T47D (cell line): ENCODE measurements at regions not wholly inside any gene's neighbourhood (a gene's known extent, or its start where the extent isn't known, plus 50 kb on each side); places are given as distances from the start of the nearest gene placed in this dataset.

Experiments used
- DNase-seq, 2 experiments: peaks; one replicate each; pipeline versions ENCODE4 v3.0.0 to v3.0.0-alpha.2; 2011 to 2012; ENCODE audit warnings: low read depth in 1 of 2, low spot score in 1 of 2
- JUND ChIP-seq: IDR thresholded peaks from 2 replicates; pipeline ENCODE4 v1.6.1; 2012; ENCODE audit warnings: low read depth
- in situ Hi-C: cut with HindIII; loops from 2 replicates; pipeline ENCODE4 v1.10.0; 2016; ENCODE audit warnings: low sequenced_read_pairs, low pct_unique_long_range_greater_than_20kb

DNA sequence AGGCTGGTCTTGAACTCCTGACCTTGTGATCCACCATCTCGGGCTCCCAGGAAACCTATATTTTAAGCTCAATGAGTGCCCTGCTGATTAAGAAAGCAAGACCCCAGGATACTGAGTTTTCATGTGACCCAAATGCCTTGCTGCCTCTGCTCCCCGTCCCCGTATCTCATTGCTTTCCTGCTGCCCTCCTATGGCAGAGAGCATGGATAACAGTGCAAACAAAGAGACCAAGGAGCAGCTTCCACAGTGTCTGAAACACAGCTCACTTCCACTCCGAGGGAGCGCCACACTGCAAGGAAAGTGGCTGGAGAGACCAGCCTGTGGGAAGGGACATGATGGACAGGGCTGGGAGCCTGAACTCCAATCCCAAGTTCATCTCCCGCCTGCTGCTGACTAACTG, 246.8 kb downstream of the TMEM182 start:
- TF ChIP-seq JUND = no peak
- DNase-seq = peak in 1 of 2 experiments; percentile 2
- in situ Hi-C loops = no loop called here

DNA sequence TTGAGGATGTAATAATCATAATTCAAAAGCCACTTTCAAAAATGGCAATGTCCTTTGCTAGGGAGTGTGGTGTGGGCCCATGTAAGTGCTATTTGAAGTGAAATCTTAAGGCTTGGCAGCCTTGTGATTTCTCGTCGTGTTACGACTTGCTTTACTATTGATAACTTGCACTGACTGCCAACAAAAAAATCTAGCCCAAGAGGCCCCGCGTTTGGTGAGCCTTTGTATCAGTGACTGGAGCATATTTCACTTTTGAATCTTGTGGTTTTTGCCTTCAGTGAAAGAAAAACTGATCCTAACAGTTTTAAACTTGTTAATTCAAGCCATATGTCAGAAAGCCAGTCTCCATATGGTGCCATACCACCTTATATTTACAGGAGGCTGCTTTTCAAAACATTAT, 248.0 kb downstream of the TMEM182 start:
- DNase-seq = no peak
- in situ Hi-C loops = no loop called here
- no peak for TF ChIP-seq JUND

DNA sequence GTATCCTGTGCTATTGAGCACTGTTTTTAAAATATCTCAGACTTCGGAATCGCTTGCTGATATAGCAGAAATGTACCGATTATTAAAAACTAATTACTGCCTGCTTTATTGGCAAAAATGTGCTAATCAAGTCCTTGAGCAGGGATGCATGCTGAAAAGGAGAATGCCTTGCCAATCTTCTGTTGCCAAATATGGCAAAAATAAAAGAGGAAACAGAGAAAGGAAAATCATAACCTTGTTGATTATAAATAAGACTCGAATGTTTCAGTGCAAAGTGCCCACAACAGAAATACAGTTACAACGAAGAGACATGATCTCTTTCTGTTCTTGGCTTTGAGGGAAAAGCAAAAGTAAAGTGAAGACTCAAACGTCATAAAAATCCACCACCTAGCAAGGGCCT, 248.5 kb downstream of the TMEM182 start:
- in situ Hi-C loops = no loop called here
- no peak for DNase-seq
- no peak for TF ChIP-seq JUND

DNA sequence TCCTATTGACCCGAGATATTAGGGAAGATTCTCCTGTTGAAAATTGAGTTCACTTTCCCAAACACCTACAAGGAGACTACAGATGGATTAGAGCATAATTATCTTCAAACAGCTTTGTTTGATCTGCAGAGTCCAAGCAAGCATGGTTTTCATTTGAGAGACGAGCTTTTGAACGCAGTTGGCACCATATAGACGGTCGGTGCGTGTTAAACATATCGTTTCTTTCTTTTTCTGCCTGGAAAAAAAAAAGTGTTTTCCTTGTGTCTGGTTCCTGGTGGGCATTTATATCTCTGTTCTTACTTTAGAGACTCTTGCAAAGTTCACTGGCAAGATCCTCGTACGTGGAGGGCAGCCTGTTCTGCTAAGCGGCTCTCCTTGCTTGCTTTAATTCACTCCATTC, 248.9 kb downstream of the TMEM182 start:
- no peak for TF ChIP-seq JUND
- in situ Hi-C loops = no loop called here
- no peak for DNase-seq

DNA sequence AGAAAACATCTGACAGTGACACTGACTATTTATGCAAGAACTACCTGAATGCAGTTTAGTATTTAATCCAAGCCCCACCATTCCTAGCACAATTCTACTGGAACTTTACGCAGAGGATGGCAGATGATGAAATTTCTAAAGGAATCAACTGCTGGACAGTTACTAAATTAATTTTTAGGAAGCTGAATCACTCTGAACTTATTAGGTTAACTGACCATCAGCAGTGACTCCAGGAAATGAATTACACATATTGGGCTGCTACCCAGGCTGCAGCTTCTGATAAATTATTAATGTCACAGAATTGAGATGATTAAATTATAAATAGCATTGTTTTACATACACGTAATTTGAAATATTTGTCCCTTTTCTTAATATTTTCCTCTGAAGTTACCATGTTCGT, 250.8 kb downstream of the TMEM182 start:
- no peak for DNase-seq

DNA sequence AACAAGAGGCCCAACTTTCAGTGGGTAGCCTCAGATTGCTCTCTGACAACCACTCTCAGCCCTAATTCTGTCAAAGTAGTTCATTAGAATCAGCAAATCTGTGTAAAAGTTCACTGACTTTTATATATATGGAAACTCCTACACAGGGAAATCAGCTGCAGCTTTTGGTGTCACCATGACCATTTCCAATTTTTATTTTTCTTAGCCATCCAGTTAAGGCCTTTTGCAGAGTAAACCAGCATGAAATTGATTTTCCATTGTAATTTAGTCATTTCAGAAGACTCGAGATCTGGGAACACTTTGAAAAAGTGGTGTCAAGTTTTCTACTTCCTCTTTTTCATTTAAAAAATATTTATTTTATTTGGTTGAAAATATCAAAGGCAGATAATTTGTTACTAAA, 263.2 kb downstream of the TMEM182 start:
- in situ Hi-C loops = no loop called here
- TF ChIP-seq JUND = no peak

More for the DNA sequence above, 250.8 kb downstream of the TMEM182 start:
- TF ChIP-seq JUND = no peak
- in situ Hi-C loops = no loop called here

DNA sequence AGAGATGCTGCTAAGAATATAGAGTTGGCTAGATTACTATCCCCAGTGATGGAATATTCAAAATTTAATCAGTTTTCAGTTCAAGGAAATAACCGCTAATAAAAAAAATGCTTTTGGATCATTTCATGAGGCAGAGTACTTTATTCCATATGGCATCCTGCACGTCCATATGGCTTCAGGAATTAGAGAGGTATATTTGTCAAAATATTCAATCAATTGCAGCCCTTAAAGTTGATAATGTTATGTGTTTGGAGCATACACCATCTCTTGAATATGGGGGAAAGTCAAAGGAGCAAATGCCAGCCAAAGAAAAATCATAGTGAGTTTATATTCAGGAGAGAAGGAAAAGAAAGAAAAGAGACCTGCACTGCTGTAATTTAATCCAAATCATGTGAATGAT, 266.4 kb downstream of the TMEM182 start:
- no peak for DNase-seq
- TF ChIP-seq JUND = no peak
- in situ Hi-C loops = no loop called here

More for the DNA sequence above, 263.2 kb downstream of the TMEM182 start:
- no peak for DNase-seq
